K562 (cell line): ENCODE measurements at regions not wholly inside any gene's neighbourhood (a gene's known extent, or its start where the extent isn't known, plus 50 kb on each side); places are given as distances from the start of the nearest gene placed in this dataset.

Experiments used
- ATAC-seq: fragments of 200-7000 bp; cut with Tn5 transposase; 3 replicates; pipeline ENCODE4 v1.9.1; 2020; ENCODE audit warnings: moderate library complexity
- BruUV-seq: library from RNA; stranded (reverse); fragments of 400-500 nt; replicated peaks from 2 replicates; lab custom pipeline; 2021; lab: Mats Ljungman, UMichigan
- CTCF ChIA-PET: fragments of 300-600 bp; formaldehyde crosslinking; extraction: SDS; loops from one replicate; lab custom pipeline; 2021; ENCODE audit warnings: low intra/inter-chr PET ratio; lab: Yijun Ruan, JAX
- POLR2A ChIA-PET: fragments of 300-600, 350-650 bp; sonication (Branson Sonifier 250); formaldehyde crosslinking; extraction: SDS; loops from one replicate; lab custom pipeline; 2021; ENCODE audit warnings: antibody characterized with exemption, inconsistent platforms; lab: Yijun Ruan, JAX
- DNase-seq, 4 experiments: peaks; one replicate each; pipeline versions ENCODE4 v3.0.0 to v3.0.0-alpha.2; 2011 to 2018; ENCODE audit warnings: low spot score in 3 of 4, mixed read lengths in 3 of 4; ENCODE audit errors: extremely low read depth in 1 of 4
- FAIRE-seq: peaks from 2 replicates; lab custom pipeline; 2011; peaks lifted over from hg19 to GRCh38; lab: Jason Lieb, UNC
- H2AFZ ChIP-seq: 2 replicates; pipeline ENCODE4 v1.6.0; 2011; ENCODE audit warnings: low read depth, low read length, control low read depth, inconsistent platforms
- H3K27ac ChIP-seq: fragments of 200-600 bp; 3 replicates; pipeline ENCODE4 v1.8.0; 2011; ENCODE audit warnings: low read depth, mild to moderate bottlenecking, control low read depth, inconsistent platforms, low read length, moderate library complexity, mixed read lengths; ENCODE audit errors: extremely low read depth
- H3K27me3 ChIP-seq, 2 experiments: fragments of 300-600 bp in 1 of 2; 2 replicates in 1 of 2; 3 replicates in 1 of 2; pipeline versions ENCODE4 v1.6.0 to v1.8.0; 2011; ENCODE audit warnings: inconsistent platforms in 2 of 2, low read length in 2 of 2, mild to moderate bottlenecking in 1 of 2, mixed read lengths in 1 of 2, moderate library complexity in 1 of 2; ENCODE audit not compliant: control insufficient read depth in 2 of 2, insufficient read depth in 2 of 2
- H3K36me3 ChIP-seq: fragments of 300-600 bp; 3 replicates; pipeline ENCODE4 v1.8.0; 2011; ENCODE audit warnings: mild to moderate bottlenecking, low read length, inconsistent platforms; ENCODE audit not compliant: control insufficient read depth, insufficient read depth
- H3K4me1 ChIP-seq, 2 experiments: fragments of 200-600 bp in 1 of 2; replicated peaks in 1 of 2; 2 replicates in 1 of 2; 3 replicates in 1 of 2; pipeline versions ENCODE4 v1.5.1 to v1.8.0; 2011; ENCODE audit warnings: inconsistent platforms in 2 of 2, low read length in 2 of 2, mild to moderate bottlenecking in 1 of 2, mixed read lengths in 1 of 2, moderate library complexity in 1 of 2; ENCODE audit not compliant: control insufficient read depth in 2 of 2, insufficient read depth in 2 of 2
- H3K4me2 ChIP-seq: 2 replicates; pipeline ENCODE4 v1.6.1; 2011; ENCODE audit warnings: low read length, control low read depth, inconsistent platforms, mixed read lengths; ENCODE audit not compliant: insufficient read depth
- H3K4me3 ChIP-seq: fragments of 200-600 bp; sonication (generic), shearing (Covaris generic); 2 replicates; pipeline ENCODE4 v1.5.1; 2016; ENCODE audit warnings: control low read depth, inconsistent platforms
- H3K79me2 ChIP-seq: fragments of 200-600 bp; 3 replicates; pipeline ENCODE4 v1.8.0; 2011; ENCODE audit warnings: low read length, inconsistent platforms; ENCODE audit not compliant: control insufficient read depth, insufficient read depth
- H3K9ac ChIP-seq, 2 experiments: 2 replicates each; pipeline versions ENCODE4 v1.6.0 to v1.6.1; 2011; ENCODE audit warnings: low read depth in 2 of 2, low read length in 2 of 2, control low read depth in 1 of 2, inconsistent platforms in 1 of 2, mild to moderate bottlenecking in 1 of 2, mixed read lengths in 1 of 2; ENCODE audit not compliant: insufficient read depth in 1 of 2
- H3K9me1 ChIP-seq: one replicate; pipeline ENCODE4 v1.6.0; 2011; ENCODE audit warnings: inconsistent platforms, mild to moderate bottlenecking, low read length, moderate library complexity; ENCODE audit not compliant: control insufficient read depth, insufficient read depth
- H3K9me3 ChIP-seq: replicated peaks from 2 replicates; pipeline ENCODE4 v1.5.1; 2011; ENCODE audit warnings: low read depth, low read length, inconsistent platforms; ENCODE audit not compliant: control insufficient read depth, insufficient read depth
- H4K20me1 ChIP-seq: replicated peaks from 2 replicates; pipeline ENCODE4 v1.6.1; 2011; ENCODE audit warnings: low read length, inconsistent platforms, mixed read lengths; ENCODE audit not compliant: control insufficient read depth, insufficient read depth
- NFE2L1 ChIP-seq: fragments of 450-650 bp; IDR thresholded peaks from 2 replicates; pipeline ENCODE4 v1.6.1; 2016; ENCODE audit warnings: missing genetic modification characterization, low read depth, mild to moderate bottlenecking, missing compliant biosample characterization, moderate library complexity, borderline replicate concordance
- RAD21 ChIP-seq, 2 experiments: fragments of 250-450 bp in 1 of 2; fragments of 450-650 bp in 1 of 2; sonication (Bioruptor Pico) in 1 of 2; formaldehyde crosslinking in 1 of 2; IDR thresholded peaks in 1 of 2; conservative IDR thresholded peaks in 1 of 2; 2 replicates each; pipeline versions ENCODE4 v1.4.0 to v1.8.0; 2020 to 2022; ENCODE audit warnings: mild to moderate bottlenecking in 2 of 2, moderate library complexity in 1 of 2
- RFX1 ChIP-seq: fragments of 450-650 bp; IDR thresholded peaks from 2 replicates; pipeline ENCODE4 v1.6.1; 2016; ENCODE audit warnings: mild to moderate bottlenecking, moderate library complexity
- WGBS: fragments of 100-300 bp; shearing (Covaris generic); methylation state at CpG from one replicate; pipeline ENCODE4 v1.1.6; 2016; ENCODE audit warnings: low coverage, mixed read lengths; ENCODE audit not compliant: insufficient coverage; ENCODE audit errors: missing lambda C conversion rate; 5-methylcytosine and 5-hydroxymethylcytosine counted together
- in situ Hi-C: fragments of 300-500 bp; cut with MboI; formaldehyde crosslinking; loops from 4 replicates; pipeline ENCODE4 v1.15.0; 2018; ENCODE audit warnings: inconsistent platforms, mixed read lengths
- intact Hi-C: fragments of 100-400 bp; cut with micrococcal nuclease; formaldehyde crosslinking; loops from 2 replicates; pipeline ENCODE4 v1.14.2; 2022
- TF ChIP-seq, protein P1 (sequence below), 3 experiments: IDR thresholded peaks in 2 of 3; conservative IDR thresholded peaks in 1 of 3; 2 replicates each; pipeline ENCODE4 v1.5.1; 2011 to 2012; ENCODE audit warnings: low read length in 3 of 3, mild to moderate bottlenecking in 3 of 3, control low read depth in 2 of 3, improper control_type of control experiment in 1 of 3, inconsistent platforms in 1 of 3, low read depth in 1 of 3, mixed read lengths in 1 of 3, moderate library complexity in 1 of 3; ENCODE audit not compliant: insufficient read depth in 2 of 3

DNA sequence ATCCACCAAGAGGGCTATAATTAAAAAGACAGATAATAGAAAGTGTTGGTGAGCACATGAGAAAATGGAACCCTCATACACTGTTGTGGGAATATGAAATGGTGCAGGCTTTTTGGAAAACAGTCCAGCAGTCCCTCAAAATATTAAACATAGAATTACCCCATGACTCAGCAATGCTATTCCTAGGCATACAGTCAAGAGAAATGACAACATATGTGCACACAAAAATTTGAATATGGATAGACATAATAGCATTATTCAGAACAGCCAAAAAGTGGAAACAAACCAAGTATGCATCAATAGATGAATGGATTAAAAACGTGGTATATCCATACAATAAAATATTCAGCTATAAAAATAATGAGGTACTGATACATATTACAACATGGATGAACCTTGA lies 64.5 kb upstream of the GDF10 start (continued):
- peak; percentile 51 for TF ChIP-seq NFE2L1 (tag)
- TF ChIP-seq, all 486 proteins: peak for 4

DNA sequence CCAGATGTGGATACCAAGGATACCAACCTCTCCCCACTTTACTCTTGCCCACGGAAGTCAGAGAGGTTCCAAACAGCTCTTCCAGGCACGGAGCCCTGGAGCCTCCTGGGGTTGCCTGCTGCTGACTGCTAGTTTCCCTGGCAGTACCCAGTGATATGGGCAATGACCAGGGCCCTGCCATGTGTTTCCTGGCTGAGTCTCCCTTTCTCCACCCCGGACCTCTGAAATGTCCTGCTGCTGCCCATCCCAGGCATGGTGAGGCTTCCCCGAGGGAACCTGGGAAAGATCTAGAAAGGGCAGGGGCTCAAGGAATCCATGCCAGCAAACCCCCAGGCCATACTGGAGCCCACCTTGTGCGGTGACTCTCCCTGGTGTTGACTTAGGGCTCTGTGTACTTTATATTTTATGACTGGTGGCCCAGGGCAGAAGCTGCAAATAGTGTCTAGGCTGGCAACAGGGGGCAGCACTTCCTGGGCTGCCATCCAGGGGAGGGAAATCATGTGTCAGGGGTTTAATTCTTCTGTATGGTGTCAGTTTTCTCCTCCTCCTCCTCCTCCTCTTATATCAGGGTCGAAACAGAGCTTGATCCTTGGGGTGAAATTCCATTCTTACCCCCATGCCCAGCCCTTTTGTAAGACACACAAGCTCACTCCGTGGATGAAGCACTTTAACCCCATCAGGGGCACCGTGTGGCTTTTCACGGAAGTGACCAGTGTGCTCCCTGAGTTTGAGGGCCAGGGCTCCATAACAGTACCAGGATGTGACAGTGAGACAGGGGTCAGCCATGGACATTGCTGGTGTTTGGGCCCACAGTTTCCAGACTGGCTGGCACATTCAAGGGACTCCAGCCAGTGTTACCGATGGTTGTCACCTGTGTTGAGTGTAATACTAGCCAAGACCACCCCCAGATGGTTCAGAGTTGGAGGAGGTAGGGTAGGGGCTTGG lies 62.4 kb upstream of the GDF10 start:
- 0% methylated on average over 9 of the region's 10 CpGs for WGBS
- BruUV-seq = no TSS peak
- 0 out of 2 replicates have a peak, but pooled peaks cover 3% of the 10 kb centered on the region for H4K20me1 ChIP-seq
- no peak overlapping the region for H3K27ac ChIP-seq
- H3K9me3 ChIP-seq = no peaks in the 10 kb centered on the region
- no peaks in the 10 kb centered on the region for H3K4me1 ChIP-seq
- FAIRE-seq = no peak
- intact Hi-C loops = no loop called here
- no peak overlapping the region for H2AFZ ChIP-seq
- TF ChIP-seq, protein P1, sequence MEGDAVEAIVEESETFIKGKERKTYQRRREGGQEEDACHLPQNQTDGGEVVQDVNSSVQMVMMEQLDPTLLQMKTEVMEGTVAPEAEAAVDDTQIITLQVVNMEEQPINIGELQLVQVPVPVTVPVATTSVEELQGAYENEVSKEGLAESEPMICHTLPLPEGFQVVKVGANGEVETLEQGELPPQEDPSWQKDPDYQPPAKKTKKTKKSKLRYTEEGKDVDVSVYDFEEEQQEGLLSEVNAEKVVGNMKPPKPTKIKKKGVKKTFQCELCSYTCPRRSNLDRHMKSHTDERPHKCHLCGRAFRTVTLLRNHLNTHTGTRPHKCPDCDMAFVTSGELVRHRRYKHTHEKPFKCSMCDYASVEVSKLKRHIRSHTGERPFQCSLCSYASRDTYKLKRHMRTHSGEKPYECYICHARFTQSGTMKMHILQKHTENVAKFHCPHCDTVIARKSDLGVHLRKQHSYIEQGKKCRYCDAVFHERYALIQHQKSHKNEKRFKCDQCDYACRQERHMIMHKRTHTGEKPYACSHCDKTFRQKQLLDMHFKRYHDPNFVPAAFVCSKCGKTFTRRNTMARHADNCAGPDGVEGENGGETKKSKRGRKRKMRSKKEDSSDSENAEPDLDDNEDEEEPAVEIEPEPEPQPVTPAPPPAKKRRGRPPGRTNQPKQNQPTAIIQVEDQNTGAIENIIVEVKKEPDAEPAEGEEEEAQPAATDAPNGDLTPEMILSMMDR (IDR thresholded peaks at IDR 0.05 in 2 of 3, conservative IDR thresholded peaks at IDR 0.05 in 1 of 3; ENCODE audit: insufficient read depth in 2 of 3, low read depth in 1 of 3, low read length in 3 of 3) = peak; percentile 26 to 37 (median 27); a peak in 3 of 6 replicates
- TF ChIP-seq RAD21 (CRISPR knock-in tag; conservative IDR thresholded peaks at IDR 0.05 in 1 of 2, IDR thresholded peaks at IDR 0.05 in 1 of 2) (0 out of 4 replicates have a peak, but pooled peaks of 1 of the 2 experiments have one; percentile 18), RFX1 (no peak)
- TF ChIP-seq, all 486 proteins: peak for 2
- Histone ChIP-seq H3K79me2 (no peaks in the 10 kb centered on the region), H3K9ac (no peak overlapping the region), H3K4me3 (no peak overlapping the region), H3K4me2 (no peak overlapping the region), H3K36me3 (no peaks in the 10 kb centered on the region), H3K9me1 (no peaks in the 10 kb centered on the region), H3K27me3 (peaks cover 0 to 22% of the 10 kb centered on the region in 2 experiments; a peak in 2 of 5 replicates)
- ATAC-seq (no peak; the same call in 2 of the 3 replicates), DNase-seq (no peak)
- in situ Hi-C loops = no loop called here
- ChIA-PET CTCF (no interaction called here), POLR2A (no interaction called here)
